H1 (cell line): ENCODE measurements at regions not wholly inside any gene's neighbourhood (a gene's known extent, or its start where the extent isn't known, plus 50 kb on each side); places are given as distances from the start of the nearest gene placed in this dataset.

ENCODE experiments used
- KDM1A ChIP-seq: fragments of 200-600, 300-600 bp; sonication (generic); IDR thresholded peaks from 2 replicates; pipeline ENCODE4 v1.7.1; 2016; ENCODE audit warnings: mild to moderate bottlenecking, low read length, borderline replicate concordance
- SAP30 ChIP-seq: fragments of 300-600 bp; sonication (generic); IDR thresholded peaks from 2 replicates; pipeline ENCODE4 v1.7.1; 2012; ENCODE audit warnings: low read length, moderate library complexity, mild to moderate bottlenecking, inconsistent platforms; ENCODE audit not compliant: insufficient read depth, insufficient replicate concordance
- TBP ChIP-seq: IDR thresholded peaks from 2 replicates; pipeline ENCODE4 v1.6.1; 2011; ENCODE audit warnings: low read depth, low read length, improper control_type of control experiment
- TF ChIP-seq, protein P1 (sequence below): IDR thresholded peaks from 2 replicates; pipeline ENCODE4 v1.6.1; 2012; ENCODE audit warnings: low read length, inconsistent platforms
- TF ChIP-seq, protein P2 (sequence below): IDR thresholded peaks from 2 replicates; pipeline ENCODE4 v1.6.1; 2012; ENCODE audit warnings: inconsistent platforms

DNA sequence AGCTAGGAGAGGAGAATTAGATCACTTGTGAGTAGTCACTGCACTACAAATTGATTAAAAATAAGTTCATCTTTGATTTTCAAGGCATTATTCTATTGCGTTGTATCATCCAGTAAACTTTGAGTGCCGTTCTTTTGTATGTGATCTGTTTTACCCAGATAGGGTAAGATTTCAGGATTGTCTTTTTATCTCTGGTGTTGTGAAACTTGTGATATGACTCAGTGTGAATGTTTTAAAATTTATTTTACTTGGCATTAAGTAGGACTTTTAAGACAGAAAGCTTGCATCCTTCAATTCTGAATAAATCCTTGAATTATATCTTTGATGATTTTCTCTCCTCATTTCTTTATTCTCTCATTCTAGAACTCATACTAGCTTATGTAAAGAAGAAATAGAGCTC, 93.3 kb upstream of the ADAMTS5 start (continued):
- TF ChIP-seq, protein P1, sequence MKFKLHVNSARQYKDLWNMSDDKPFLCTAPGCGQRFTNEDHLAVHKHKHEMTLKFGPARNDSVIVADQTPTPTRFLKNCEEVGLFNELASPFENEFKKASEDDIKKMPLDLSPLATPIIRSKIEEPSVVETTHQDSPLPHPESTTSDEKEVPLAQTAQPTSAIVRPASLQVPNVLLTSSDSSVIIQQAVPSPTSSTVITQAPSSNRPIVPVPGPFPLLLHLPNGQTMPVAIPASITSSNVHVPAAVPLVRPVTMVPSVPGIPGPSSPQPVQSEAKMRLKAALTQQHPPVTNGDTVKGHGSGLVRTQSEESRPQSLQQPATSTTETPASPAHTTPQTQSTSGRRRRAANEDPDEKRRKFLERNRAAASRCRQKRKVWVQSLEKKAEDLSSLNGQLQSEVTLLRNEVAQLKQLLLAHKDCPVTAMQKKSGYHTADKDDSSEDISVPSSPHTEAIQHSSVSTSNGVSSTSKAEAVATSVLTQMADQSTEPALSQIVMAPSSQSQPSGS: no peak
- TF ChIP-seq, protein P2, sequence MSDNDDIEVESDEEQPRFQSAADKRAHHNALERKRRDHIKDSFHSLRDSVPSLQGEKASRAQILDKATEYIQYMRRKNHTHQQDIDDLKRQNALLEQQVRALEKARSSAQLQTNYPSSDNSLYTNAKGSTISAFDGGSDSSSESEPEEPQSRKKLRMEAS: no peak
- TF ChIP-seq KDM1A: no peak
- no peak for TF ChIP-seq TBP
- no peak for TF ChIP-seq SAP30
